ENCODE measurements at regions not wholly inside any gene's neighbourhood (a gene's known extent, or its start where the extent isn't known, plus 50 kb on each side); places are given as distances from the start of the nearest gene placed in this dataset.

DNA sequence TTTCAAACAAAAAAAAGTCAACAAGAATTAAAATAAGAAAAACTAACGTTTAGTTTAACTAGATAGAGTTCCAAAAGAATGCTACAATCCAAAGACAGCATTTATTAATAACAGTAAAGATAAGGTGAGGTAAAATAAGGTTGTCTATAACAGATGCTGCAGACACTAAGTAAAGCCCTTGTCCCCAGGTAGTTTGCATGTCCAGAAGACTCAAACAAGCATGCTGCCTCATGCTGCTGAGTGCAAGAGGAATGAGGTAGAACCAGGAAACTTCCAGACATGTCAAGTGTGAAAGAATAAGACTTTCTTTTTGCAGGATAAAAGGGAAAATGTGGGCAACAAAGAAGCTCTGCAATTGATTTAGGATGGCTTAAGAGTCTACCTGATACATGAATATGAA, 439.2 kb downstream of the PLOD2 start:
- no CpG with 5 or more reads among the region's 1 CpG for WGBS, 2 experiments
- H3K36me3 ChIP-seq (ENCODE audit: control insufficient read depth, insufficient read depth, low read length): no peaks in the 10 kb centered on the region
- H3K9me3 ChIP-seq (ENCODE audit: control insufficient read depth, low read length): no peaks in the 10 kb centered on the region
- H3K27ac ChIP-seq (ENCODE audit: insufficient read depth, low read depth, low read length, poor library complexity, severe bottlenecking): no peak overlapping the region
- no peaks in the 10 kb centered on the region for H3K27me3 ChIP-seq (ENCODE audit: control insufficient read depth, insufficient read depth, low read length, poor library complexity, severe bottlenecking)
- H3K4me3 ChIP-seq (ENCODE audit: insufficient read depth, low read depth, low read length): no peak overlapping the region
- H3K4me1 ChIP-seq (ENCODE audit: control insufficient read depth, insufficient read depth, low read length): no peaks in the 10 kb centered on the region

DNA sequence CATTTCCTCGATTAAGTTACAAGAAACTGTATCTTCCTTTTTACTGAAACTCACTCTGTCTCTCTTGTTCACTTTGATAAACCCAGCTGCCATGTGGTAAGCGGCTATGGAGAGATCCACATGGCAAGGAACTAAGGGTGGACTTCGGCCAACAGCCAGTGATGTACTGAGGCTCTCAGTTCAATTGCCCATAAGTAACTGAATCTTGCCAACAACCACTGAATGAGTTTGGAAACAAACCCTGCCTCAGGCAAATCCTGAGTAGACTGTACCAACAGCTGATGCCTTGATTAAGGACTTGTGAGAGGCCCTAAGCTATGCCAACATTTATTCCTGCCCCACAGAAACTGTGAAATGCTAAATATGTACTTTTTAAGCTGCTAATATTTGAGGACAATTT, 433.5 kb downstream of the PLOD2 start:
- Histone ChIP-seq H3K4me3 (ENCODE audit: insufficient read depth, low read depth, low read length) (no peak overlapping the region), H3K36me3 (ENCODE audit: control insufficient read depth, insufficient read depth, low read length) (no peaks in the 10 kb centered on the region), H3K9me3 (ENCODE audit: control insufficient read depth, low read length) (no peaks in the 10 kb centered on the region), H3K27me3 (ENCODE audit: control insufficient read depth, insufficient read depth, low read length, poor library complexity, severe bottlenecking) (no peaks in the 10 kb centered on the region), H3K27ac (ENCODE audit: insufficient read depth, low read depth, low read length, poor library complexity, severe bottlenecking) (no peak overlapping the region), H3K4me1 (ENCODE audit: control insufficient read depth, insufficient read depth, low read length) (no peaks in the 10 kb centered on the region)
- WGBS, 2 experiments: 97 to 98% methylated on average over 3 of the region's 3 CpGs

DNA sequence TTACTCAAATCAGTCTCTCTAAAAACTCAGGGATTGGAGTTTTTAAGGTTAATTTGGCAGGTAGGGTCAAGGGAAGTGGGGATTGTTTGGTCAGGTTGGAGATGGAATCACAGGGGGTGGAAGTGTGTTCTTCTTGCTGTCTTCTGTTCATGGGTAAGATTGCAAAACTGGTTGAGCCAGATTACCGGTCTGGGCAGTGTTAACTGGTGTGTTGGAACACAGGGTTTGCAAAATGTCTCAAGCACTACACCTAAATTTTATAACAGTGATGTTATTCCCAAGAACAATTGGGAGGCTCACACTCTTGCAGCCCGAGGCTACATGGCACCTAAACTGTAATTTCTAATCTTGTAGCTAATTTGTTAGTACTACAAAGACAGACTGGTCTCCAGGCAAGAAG, 425.4 kb downstream of the PLOD2 start:
- Histone ChIP-seq H3K27ac (ENCODE audit: insufficient read depth, low read depth, low read length, poor library complexity, severe bottlenecking) (no peak overlapping the region), H3K4me3 (ENCODE audit: insufficient read depth, low read depth, low read length) (no peak overlapping the region)

DNA sequence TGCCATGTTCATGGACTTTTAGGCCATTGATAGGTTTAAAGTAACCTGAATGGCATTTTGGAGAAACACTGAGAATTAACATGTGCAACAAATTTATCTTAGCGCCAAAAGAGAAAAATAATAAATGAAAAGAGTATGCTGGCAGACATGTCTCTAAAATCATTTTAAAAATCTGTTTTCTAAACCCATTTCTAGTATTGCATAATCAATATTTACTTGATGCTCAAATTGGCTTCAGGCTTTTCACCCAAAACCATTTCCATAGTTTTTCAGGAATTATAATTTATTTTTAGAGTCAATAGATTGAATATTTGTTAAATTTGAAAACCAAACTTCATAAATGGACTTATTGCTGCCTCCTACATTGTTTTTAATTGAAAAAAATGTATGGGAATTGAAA, 423.0 kb downstream of the PLOD2 start:
- H3K9me3 ChIP-seq (ENCODE audit: control insufficient read depth, low read length): no peaks in the 10 kb centered on the region
- H3K27ac ChIP-seq (ENCODE audit: insufficient read depth, low read depth, low read length, poor library complexity, severe bottlenecking): no peak overlapping the region
- 60 to 92% methylated on average over 1 of the region's 1 CpG for WGBS, 2 experiments
- no peaks in the 10 kb centered on the region for H3K36me3 ChIP-seq (ENCODE audit: control insufficient read depth, insufficient read depth, low read length)
- no peaks in the 10 kb centered on the region for H3K27me3 ChIP-seq (ENCODE audit: control insufficient read depth, insufficient read depth, low read length, poor library complexity, severe bottlenecking)
- no peak overlapping the region for H3K4me3 ChIP-seq (ENCODE audit: insufficient read depth, low read depth, low read length)
- no peaks in the 10 kb centered on the region for H3K4me1 ChIP-seq (ENCODE audit: control insufficient read depth, insufficient read depth, low read length)

More for the DNA sequence above, 425.4 kb downstream of the PLOD2 start:
- Histone ChIP-seq H3K27me3 (ENCODE audit: control insufficient read depth, insufficient read depth, low read length, poor library complexity, severe bottlenecking) (no peaks in the 10 kb centered on the region), H3K4me1 (ENCODE audit: control insufficient read depth, insufficient read depth, low read length) (no peaks in the 10 kb centered on the region), H3K9me3 (ENCODE audit: control insufficient read depth, low read length) (no peaks in the 10 kb centered on the region), H3K36me3 (ENCODE audit: control insufficient read depth, insufficient read depth, low read length) (no peaks in the 10 kb centered on the region)
- 90 to 100% methylated on average over 2 of the region's 2 CpGs for WGBS, 2 experiments

DNA sequence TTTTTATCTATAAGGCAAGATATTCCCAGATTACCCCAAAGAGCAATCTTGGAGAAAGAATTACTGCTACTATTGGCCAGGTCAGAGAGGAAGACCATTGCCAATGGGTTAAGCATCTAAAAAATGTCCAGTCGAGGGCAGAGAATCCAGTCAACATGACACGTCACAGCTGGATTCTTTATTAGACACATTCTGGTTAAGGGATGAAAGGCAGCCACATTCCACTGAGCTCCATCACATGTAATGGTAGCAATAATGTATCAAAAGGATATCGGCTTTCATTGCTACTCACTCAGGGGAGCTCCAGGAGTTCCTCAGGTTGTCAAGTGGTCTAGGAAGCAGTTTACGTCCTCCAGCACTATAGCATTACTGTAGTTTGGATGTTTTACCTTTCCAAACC, 421.1 kb downstream of the PLOD2 start:
- Histone ChIP-seq H3K36me3 (ENCODE audit: control insufficient read depth, insufficient read depth, low read length) (no peaks in the 10 kb centered on the region), H3K9me3 (ENCODE audit: control insufficient read depth, low read length) (no peaks in the 10 kb centered on the region), H3K4me3 (ENCODE audit: insufficient read depth, low read depth, low read length) (no peak overlapping the region), H3K27ac (ENCODE audit: insufficient read depth, low read depth, low read length, poor library complexity, severe bottlenecking) (no peak overlapping the region), H3K27me3 (ENCODE audit: control insufficient read depth, insufficient read depth, low read length, poor library complexity, severe bottlenecking) (no peaks in the 10 kb centered on the region), H3K4me1 (ENCODE audit: control insufficient read depth, insufficient read depth, low read length) (no peaks in the 10 kb centered on the region)
- WGBS, 2 experiments: 88 to 92% methylated on average over 3 to 4 of the region's 4 CpGs

DNA sequence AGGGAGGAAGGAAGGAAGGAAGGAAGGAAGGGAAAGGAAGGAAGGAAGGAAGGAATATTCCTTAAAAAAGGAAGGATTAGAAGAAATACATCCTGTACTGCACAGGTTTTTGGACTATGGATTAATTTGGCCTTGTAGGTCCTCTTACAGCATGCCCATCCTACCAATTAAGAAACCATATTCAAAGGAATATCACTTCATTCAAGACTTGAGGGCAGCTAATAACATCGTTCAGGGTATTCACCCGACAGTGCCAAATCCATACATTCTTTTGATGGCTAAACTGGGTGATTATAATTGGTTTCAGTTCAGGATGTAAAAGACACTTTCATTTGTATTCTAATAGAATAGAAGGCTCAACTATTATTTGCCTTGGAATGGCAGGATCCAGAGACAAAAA, 410.3 kb downstream of the PLOD2 start:
- Histone ChIP-seq H3K27me3 (ENCODE audit: control insufficient read depth, insufficient read depth, low read length, poor library complexity, severe bottlenecking) (no peaks in the 10 kb centered on the region), H3K36me3 (ENCODE audit: control insufficient read depth, insufficient read depth, low read length) (no peaks in the 10 kb centered on the region), H3K4me1 (ENCODE audit: control insufficient read depth, insufficient read depth, low read length) (no peaks in the 10 kb centered on the region), H3K4me3 (ENCODE audit: insufficient read depth, low read depth, low read length) (no peak overlapping the region), H3K9me3 (ENCODE audit: control insufficient read depth, low read length) (no peaks in the 10 kb centered on the region), H3K27ac (ENCODE audit: insufficient read depth, low read depth, low read length, poor library complexity, severe bottlenecking) (no peak overlapping the region)
- WGBS, 2 experiments: 96 to 100% methylated on average over 1 to 2 of the region's 2 CpGs

DNA sequence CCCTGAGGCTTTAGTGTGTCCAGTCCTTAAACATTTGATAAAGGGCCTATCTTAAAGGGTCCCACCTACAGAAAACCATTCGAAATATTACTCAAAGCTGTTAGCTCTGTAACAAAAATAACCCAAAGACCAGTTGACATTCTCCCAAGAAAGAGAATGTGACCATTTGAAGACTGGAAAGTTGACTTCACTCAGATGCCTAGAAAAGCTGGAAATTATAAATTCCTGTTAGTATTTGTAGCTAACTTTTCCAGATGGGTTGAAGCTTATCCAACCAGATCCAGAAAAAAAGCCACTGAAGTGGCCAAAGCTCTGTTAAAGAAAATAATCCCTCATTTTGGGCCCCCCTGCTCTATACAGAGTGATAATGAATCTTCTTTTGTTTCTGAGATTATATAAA, 408.4 kb downstream of the PLOD2 start:
- H3K9me3 ChIP-seq (ENCODE audit: control insufficient read depth, low read length): no peaks in the 10 kb centered on the region
- H3K4me3 ChIP-seq (ENCODE audit: insufficient read depth, low read depth, low read length): no peak overlapping the region
- 79 to 83% methylated on average over 1 of the region's 1 CpG for WGBS, 2 experiments
- no peaks in the 10 kb centered on the region for H3K36me3 ChIP-seq (ENCODE audit: control insufficient read depth, insufficient read depth, low read length)
- H3K4me1 ChIP-seq (ENCODE audit: control insufficient read depth, insufficient read depth, low read length): no peaks in the 10 kb centered on the region
- no peak overlapping the region for H3K27ac ChIP-seq (ENCODE audit: insufficient read depth, low read depth, low read length, poor library complexity, severe bottlenecking)
- no peaks in the 10 kb centered on the region for H3K27me3 ChIP-seq (ENCODE audit: control insufficient read depth, insufficient read depth, low read length, poor library complexity, severe bottlenecking)

DNA sequence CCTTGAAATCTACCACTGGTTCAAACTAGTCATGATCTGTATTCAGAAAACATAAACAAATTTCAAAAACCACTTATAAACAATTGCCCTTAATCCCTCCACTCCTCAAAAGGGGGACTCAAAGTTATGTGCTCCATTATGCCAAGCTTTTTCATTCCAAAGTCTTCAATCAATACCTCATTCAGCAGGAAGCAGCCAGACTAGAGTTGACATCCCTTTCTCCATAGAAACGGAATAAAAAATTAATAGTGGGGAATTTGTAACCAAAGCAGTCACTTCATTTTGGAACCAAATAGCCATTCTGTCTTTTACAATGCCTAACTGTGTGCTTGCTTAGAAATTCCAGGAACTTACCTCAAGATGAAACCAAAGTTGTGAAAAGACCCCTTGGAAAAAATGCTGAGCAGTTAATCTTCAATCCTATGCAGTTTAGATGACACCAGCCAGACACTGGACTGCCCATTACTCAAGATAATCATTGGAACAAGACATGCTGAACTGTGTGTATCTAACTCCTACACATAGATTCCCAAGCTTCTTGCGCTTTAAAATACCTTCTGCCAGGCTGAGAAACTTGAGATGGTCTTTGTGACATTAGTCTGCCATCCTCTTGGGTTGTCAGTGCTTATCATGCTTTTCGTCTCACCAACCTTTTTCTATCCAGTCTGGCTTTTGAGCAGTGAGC, 406.2 kb downstream of the PLOD2 start:
- 86 to 98% methylated on average over 2 to 3 of the region's 3 CpGs for WGBS, 2 experiments
- Histone ChIP-seq H3K4me1 (ENCODE audit: control insufficient read depth, insufficient read depth, low read length) (no peaks in the 10 kb centered on the region), H3K4me3 (ENCODE audit: insufficient read depth, low read depth, low read length) (no peak overlapping the region), H3K36me3 (ENCODE audit: control insufficient read depth, insufficient read depth, low read length) (no peaks in the 10 kb centered on the region), H3K27me3 (ENCODE audit: control insufficient read depth, insufficient read depth, low read length, poor library complexity, severe bottlenecking) (no peaks in the 10 kb centered on the region), H3K27ac (ENCODE audit: insufficient read depth, low read depth, low read length, poor library complexity, severe bottlenecking) (no peak overlapping the region), H3K9me3 (ENCODE audit: control insufficient read depth, low read length) (no peaks in the 10 kb centered on the region)

DNA sequence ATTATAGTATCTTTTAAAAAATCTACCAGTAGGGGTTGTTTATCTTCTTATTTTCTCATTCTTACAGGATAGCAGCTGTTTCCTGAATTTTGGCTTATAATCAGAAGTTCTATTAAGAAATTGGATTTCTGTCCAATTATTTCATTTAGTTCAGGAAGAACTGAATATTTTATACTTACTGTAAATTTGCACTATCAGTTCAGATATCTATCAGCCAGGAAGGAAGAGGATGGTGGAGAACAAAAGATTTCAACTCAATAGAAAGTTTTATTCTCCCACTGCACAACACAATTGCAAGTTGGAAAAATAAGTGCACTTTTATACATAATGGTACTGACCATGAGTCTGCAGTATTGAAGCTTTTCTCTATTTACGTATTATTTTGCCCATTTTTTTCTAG, 400.9 kb downstream of the PLOD2 start:
- H3K27me3 ChIP-seq (ENCODE audit: control insufficient read depth, insufficient read depth, low read length, poor library complexity, severe bottlenecking): no peaks in the 10 kb centered on the region
- WGBS, 2 experiments: 92 to 100% methylated on average over 1 of the region's 1 CpG
- H3K4me1 ChIP-seq (ENCODE audit: control insufficient read depth, insufficient read depth, low read length): no peaks in the 10 kb centered on the region
- H3K36me3 ChIP-seq (ENCODE audit: control insufficient read depth, insufficient read depth, low read length): no peaks in the 10 kb centered on the region
- no peaks in the 10 kb centered on the region for H3K9me3 ChIP-seq (ENCODE audit: control insufficient read depth, low read length)
- H3K27ac ChIP-seq (ENCODE audit: insufficient read depth, low read depth, low read length, poor library complexity, severe bottlenecking): no peak overlapping the region
- H3K4me3 ChIP-seq (ENCODE audit: insufficient read depth, low read depth, low read length): no peak overlapping the region

DNA sequence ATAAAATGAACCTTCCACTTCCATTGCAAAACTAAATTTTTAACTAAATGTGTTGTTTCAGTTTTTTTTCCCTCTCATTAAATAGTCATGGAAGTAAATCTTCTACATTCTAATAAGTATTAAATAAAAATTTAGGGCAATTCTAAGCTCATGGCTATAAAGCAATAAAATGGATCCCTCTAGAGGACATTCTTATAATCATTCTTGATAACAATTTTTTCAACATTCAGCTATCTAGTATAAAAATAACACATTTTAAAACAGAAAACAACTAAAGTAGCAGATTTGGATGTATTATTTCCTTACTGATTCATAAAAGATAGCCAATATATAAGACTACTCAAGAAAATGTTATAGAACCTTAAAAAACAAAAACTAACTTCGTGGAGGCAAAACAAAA, 393.1 kb downstream of the PLOD2 start:
- Histone ChIP-seq H3K27me3 (ENCODE audit: control insufficient read depth, insufficient read depth, low read length, poor library complexity, severe bottlenecking) (no peaks in the 10 kb centered on the region), H3K4me1 (ENCODE audit: control insufficient read depth, insufficient read depth, low read length) (no peaks in the 10 kb centered on the region), H3K4me3 (ENCODE audit: insufficient read depth, low read depth, low read length) (no peak overlapping the region), H3K27ac (ENCODE audit: insufficient read depth, low read depth, low read length, poor library complexity, severe bottlenecking) (no peak overlapping the region), H3K9me3 (ENCODE audit: control insufficient read depth, low read length) (no peaks in the 10 kb centered on the region), H3K36me3 (ENCODE audit: control insufficient read depth, insufficient read depth, low read length) (no peaks in the 10 kb centered on the region)
- no CpG with 5 or more reads among the region's 1 CpG for WGBS, 2 experiments

Measured in ectodermal cell (in vitro differentiated cells).